Mesothelial cell of epicardium (in vitro differentiated cells): ENCODE measurements at regions not wholly inside any gene's neighbourhood (a gene's known extent, or its start where the extent isn't known, plus 50 kb on each side); places are given as distances from the start of the nearest gene placed in this dataset.

Source experiments
- DNase-seq, 2 experiments: peaks; one replicate each; pipeline ENCODE4 v3.0.0; 2021; ENCODE audit warnings: low spot score in 2 of 2; ENCODE audit not compliant: unreplicated experiment in 2 of 2
- H3K27ac Mint-ChIP-seq: 2 replicates; pipeline ENCODE4 v1.8.0; 2021; ENCODE audit warnings: mixed read lengths
- H3K27me3 Mint-ChIP-seq: 2 replicates; pipeline ENCODE4 v1.8.0; 2021; ENCODE audit warnings: low read depth, mixed read lengths
- H3K36me3 Mint-ChIP-seq: 2 replicates; pipeline ENCODE4 v1.8.0; 2021; ENCODE audit warnings: mixed read lengths
- H3K4me1 Mint-ChIP-seq: 2 replicates; pipeline ENCODE4 v1.8.0; 2021; ENCODE audit warnings: mixed read lengths
- H3K4me3 Mint-ChIP-seq: 2 replicates; pipeline ENCODE4 v1.8.0; 2021; ENCODE audit warnings: mild to moderate bottlenecking, moderate library complexity, mixed read lengths
- H3K9me3 Mint-ChIP-seq: 2 replicates; pipeline ENCODE4 v1.8.0; 2021; ENCODE audit warnings: mixed read lengths
- TF ChIP-seq, protein P1 (sequence below): fragments of 200-600 bp; sonication (generic); IDR thresholded peaks from one replicate; pipeline ENCODE4 v1.5.0; 2021; ENCODE audit warnings: antibody characterized with exemption; ENCODE audit not compliant: unreplicated experiment

DNA sequence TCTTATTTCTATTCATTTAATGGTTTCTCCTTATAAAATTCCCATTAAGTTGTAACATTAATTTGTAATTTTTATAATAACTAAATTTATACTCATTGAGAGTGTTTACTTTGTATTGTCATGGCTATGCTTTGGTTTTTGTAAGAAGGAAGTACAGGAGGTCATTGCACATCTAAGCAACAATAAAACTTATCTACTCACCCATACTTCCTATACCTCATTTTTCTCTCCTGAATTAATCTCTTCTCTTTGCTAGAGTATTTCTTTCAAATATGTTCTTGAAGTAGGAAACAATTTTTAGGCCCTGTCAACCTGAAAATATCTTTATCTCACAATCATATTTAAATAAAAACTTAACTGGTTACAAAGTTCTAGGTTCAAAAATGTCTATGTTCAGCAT is 95.4 kb upstream of the WDR11 start:
- TF ChIP-seq, protein P1, sequence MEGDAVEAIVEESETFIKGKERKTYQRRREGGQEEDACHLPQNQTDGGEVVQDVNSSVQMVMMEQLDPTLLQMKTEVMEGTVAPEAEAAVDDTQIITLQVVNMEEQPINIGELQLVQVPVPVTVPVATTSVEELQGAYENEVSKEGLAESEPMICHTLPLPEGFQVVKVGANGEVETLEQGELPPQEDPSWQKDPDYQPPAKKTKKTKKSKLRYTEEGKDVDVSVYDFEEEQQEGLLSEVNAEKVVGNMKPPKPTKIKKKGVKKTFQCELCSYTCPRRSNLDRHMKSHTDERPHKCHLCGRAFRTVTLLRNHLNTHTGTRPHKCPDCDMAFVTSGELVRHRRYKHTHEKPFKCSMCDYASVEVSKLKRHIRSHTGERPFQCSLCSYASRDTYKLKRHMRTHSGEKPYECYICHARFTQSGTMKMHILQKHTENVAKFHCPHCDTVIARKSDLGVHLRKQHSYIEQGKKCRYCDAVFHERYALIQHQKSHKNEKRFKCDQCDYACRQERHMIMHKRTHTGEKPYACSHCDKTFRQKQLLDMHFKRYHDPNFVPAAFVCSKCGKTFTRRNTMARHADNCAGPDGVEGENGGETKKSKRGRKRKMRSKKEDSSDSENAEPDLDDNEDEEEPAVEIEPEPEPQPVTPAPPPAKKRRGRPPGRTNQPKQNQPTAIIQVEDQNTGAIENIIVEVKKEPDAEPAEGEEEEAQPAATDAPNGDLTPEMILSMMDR = no peak
- Mint-ChIP-seq H3K27me3 (peaks cover 61% of the 10 kb centered on the region), H3K9me3 (no peaks in the 10 kb centered on the region), H3K27ac (no peak overlapping the region), H3K4me3 (no peak overlapping the region), H3K4me1 (no peaks in the 10 kb centered on the region), H3K36me3 (no peaks in the 10 kb centered on the region)
- no peak for DNase-seq

DNA sequence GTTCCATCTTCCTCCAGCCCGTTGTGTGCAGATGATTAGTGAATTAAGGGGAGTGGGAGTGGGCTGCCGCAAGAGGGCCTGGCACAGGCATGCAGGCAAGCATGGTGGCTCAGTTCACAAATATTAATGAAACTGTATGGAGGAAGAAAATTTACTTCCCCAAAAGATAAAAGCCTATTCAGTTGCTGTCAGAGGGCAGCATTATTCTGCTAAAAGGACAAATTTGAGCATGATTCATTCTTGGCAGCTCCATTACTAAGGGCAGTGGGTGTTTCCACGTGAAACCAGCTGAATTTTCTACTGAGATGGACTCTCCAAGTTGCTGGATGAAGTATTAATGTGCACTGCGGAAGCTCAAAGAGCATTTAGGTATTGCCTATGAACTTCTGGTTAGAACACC is 90.9 kb upstream of the WDR11 start:
- no peaks in the 10 kb centered on the region for H3K9me3 Mint-ChIP-seq
- DNase-seq = no peak
- no peak overlapping the region for H3K4me3 Mint-ChIP-seq
- no peaks in the 10 kb centered on the region for H3K4me1 Mint-ChIP-seq
- peaks cover 46% of the 10 kb centered on the region for H3K27me3 Mint-ChIP-seq
- TF ChIP-seq, protein P1 = no peak
- no peak overlapping the region for H3K27ac Mint-ChIP-seq
- H3K36me3 Mint-ChIP-seq = no peaks in the 10 kb centered on the region

DNA sequence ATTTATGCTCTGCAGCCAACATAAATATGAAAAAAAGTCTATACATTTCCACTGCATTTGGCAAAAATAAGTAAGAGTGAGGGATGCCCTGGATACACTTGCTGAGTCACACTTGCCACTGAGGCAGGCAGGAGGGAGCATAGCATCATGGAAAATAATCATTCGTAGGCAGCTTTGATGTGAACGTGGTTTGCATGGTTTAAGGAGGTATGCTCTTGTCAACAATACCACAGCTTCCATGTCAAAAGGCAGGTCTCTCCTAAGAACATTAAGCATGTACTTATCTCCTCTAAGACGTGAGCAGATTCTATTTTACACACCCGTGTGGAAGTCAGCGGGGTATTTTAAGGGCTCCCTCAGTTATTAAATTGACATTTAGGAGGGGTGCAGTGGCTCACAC is 89.2 kb upstream of the WDR11 start:
- Mint-ChIP-seq H3K27ac (no peak overlapping the region), H3K27me3 (peaks cover 34% of the 10 kb centered on the region), H3K4me1 (no peaks in the 10 kb centered on the region), H3K4me3 (no peak overlapping the region), H3K36me3 (no peaks in the 10 kb centered on the region), H3K9me3 (no peaks in the 10 kb centered on the region)
- no peak for DNase-seq
- TF ChIP-seq, protein P1 = no peak

DNA sequence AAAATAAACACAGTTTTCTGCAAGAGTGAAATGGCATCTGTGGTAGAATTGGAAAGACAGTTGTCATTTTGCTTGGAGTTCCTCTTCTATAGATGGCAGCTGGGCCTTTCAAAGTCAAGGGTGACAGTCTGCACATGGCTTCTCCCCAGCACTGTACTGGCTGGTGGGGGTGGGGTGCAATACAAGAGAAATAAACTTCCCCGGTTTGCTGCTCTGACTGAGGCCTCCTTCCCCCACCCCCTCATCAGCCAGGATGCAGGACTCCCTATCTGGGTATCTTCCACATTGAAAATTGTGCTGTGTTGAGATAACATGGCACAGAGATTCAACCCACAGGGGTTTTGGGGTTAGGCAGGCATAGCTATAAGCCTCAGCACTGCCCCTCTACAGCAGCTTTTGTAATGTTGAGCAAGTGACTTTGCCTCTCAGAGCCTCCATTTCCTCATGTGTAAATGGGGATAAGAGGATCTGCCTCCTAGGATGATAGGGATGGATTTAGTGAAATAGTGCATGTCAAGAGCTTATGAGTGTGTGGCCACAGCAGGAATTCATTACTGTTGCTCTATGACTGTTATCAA is 85.8 kb upstream of the WDR11 start:
- H3K4me3 Mint-ChIP-seq = no peak overlapping the region
- no peak overlapping the region for H3K27ac Mint-ChIP-seq
- DNase-seq = no peak
- TF ChIP-seq, protein P1 = no peak
- no peaks in the 10 kb centered on the region for H3K4me1 Mint-ChIP-seq
- H3K9me3 Mint-ChIP-seq = no peaks in the 10 kb centered on the region
- H3K27me3 Mint-ChIP-seq = peaks cover 12% of the 10 kb centered on the region
- H3K36me3 Mint-ChIP-seq = no peaks in the 10 kb centered on the region

DNA sequence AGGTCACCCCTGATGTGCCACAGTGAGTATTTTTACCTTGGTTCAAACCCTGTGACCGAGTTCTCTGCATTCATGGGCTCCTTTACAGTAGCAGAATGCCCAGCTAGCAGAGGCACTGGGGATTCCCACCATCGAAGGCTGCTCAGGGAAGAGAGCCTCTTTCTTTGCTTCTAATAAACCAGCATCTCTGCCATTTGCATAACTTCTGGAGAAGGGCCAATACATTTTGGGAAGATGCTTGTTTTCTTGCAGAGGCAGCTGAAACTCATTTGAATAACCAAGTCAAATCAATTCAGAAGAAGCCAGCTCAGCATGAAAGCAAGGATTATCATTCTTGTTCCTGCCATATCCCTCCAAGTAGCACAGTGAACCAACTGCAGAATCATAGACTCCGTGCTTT is 82.9 kb upstream of the WDR11 start:
- no peaks in the 10 kb centered on the region for H3K36me3 Mint-ChIP-seq
- DNase-seq = no peak
- no peaks in the 10 kb centered on the region for H3K4me1 Mint-ChIP-seq
- H3K27me3 Mint-ChIP-seq = peaks cover 32% of the 10 kb centered on the region
- H3K27ac Mint-ChIP-seq = no peak overlapping the region
- no peak overlapping the region for H3K4me3 Mint-ChIP-seq
- TF ChIP-seq, protein P1 = no peak
- H3K9me3 Mint-ChIP-seq = no peaks in the 10 kb centered on the region

DNA sequence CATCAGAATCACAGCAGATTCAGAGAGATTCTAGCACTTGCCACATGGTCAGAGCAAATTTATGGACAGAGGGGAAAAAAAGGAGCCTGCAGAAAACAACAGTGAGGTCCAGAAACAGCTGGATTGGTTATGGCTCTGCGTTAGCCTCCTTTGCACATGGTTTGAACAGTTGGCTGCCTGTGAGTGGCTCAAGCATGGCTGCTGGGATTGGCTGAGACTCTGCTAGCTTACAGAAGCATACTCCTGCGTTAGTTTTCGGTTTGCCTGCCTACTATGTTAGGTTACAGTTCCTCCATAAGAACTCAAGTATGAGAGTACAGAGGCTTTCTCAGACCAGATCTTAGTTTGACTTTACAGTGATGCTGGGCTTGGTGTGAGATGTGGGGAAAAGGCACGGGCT is 80.7 kb upstream of the WDR11 start:
- TF ChIP-seq, protein P1 = no peak
- Mint-ChIP-seq H3K36me3 (no peaks in the 10 kb centered on the region), H3K4me1 (no peaks in the 10 kb centered on the region), H3K9me3 (no peaks in the 10 kb centered on the region), H3K27me3 (peaks cover 38% of the 10 kb centered on the region), H3K27ac (no peak overlapping the region), H3K4me3 (no peak overlapping the region)
- no peak for DNase-seq
